A549 (cell line): ENCODE measurements at regions not wholly inside any gene's neighbourhood (a gene's known extent, or its start where the extent isn't known, plus 50 kb on each side); places are given as distances from the start of the nearest gene placed in this dataset.
A peak's percentile ranks its signal among the peaks of the same experiment; 100 is the strongest.

ENCODE experiments used
- ATAC-seq, 2 experiments: fragments of 200-7000 bp in 1 of 2; fragments of >200 bp in 1 of 2; cut with Nextera tagmentation in 1 of 2; cut with Tn5 transposase in 1 of 2; 3 replicates each; pipeline versions ENCODE4 v1.8.0 to v1.9.1; 2018 to 2020; ENCODE audit warnings: mild to moderate bottlenecking in 1 of 2, moderate library complexity in 1 of 2
- CTCF ChIA-PET: fragments of 300-600 bp; sonication (Branson Sonifier 250); formaldehyde crosslinking; extraction: SDS; loops from one replicate; lab custom pipeline; 2021; ENCODE audit warnings: antibody characterized with exemption, inconsistent platforms; lab: Yijun Ruan, JAX
- POLR2A ChIA-PET: fragments of 350-600 bp; formaldehyde crosslinking; extraction: SDS; loops from one replicate; lab custom pipeline; 2021; ENCODE audit warnings: antibody characterized with exemption, inconsistent platforms; lab: Yijun Ruan, JAX
- DNase-seq, 2 experiments: peaks; one replicate each; pipeline versions ENCODE4 v3.0.0 to v3.0.0-alpha.2; 2011 to 2016; ENCODE audit warnings: low read depth in 1 of 2, low spot score in 1 of 2
- FAIRE-seq: peaks from 2 replicates; lab custom pipeline; 2011; peaks lifted over from hg19 to GRCh38; lab: Jason Lieb, UNC
- H3K27ac ChIP-seq, 2 experiments: fragments of >200 bp; sonication (Bioruptor Twin); formaldehyde crosslinking; 3 replicates each; pipeline ENCODE4 v1.5.1; 2016 to 2017
- H3K4me1 ChIP-seq: fragments of >200 bp; sonication (Bioruptor Twin); formaldehyde crosslinking; 3 replicates; pipeline ENCODE4 v1.6.1; 2016
- H3K4me2 ChIP-seq: fragments of >200 bp; sonication (Bioruptor Twin); formaldehyde crosslinking; 3 replicates; pipeline ENCODE4 v1.6.1; 2016
- H3K4me3 ChIP-seq: fragments of >200 bp; sonication (Bioruptor Twin); formaldehyde crosslinking; 3 replicates; pipeline ENCODE4 v1.5.1; 2016
- H3K9me3 ChIP-seq: fragments of >200 bp; sonication (Bioruptor Twin); formaldehyde crosslinking; 3 replicates; pipeline ENCODE4 v1.6.1; 2016
- BCL3 ChIP-seq: fragments of >200 bp; sonication (Bioruptor Twin); formaldehyde crosslinking; IDR thresholded peaks from 3 replicates; pipeline ENCODE4 v1.6.1; 2016
- CBX8 ChIP-seq: fragments of 200-600 bp; sonication (generic); IDR thresholded peaks from 2 replicates; pipeline ENCODE4 v1.6.1; 2016
- CHD2 ChIP-seq: fragments of 150-350 bp; IDR thresholded peaks from 2 replicates; pipeline ENCODE4 v1.6.1; 2014; ENCODE audit warnings: low read length; ENCODE audit not compliant: partially characterized antibody
- CHD4 ChIP-seq: fragments of 200-600 bp; sonication (generic); IDR thresholded peaks from 2 replicates; pipeline ENCODE4 v1.6.1; 2016; ENCODE audit warnings: antibody characterized with exemption, mild to moderate bottlenecking, borderline replicate concordance
- CTCF ChIP-seq: fragments of >200 bp; sonication (Bioruptor Twin); formaldehyde crosslinking; IDR thresholded peaks from 3 replicates; pipeline ENCODE4 v1.5.1; 2016
- ESRRA ChIP-seq: fragments of 150-350 bp; IDR thresholded peaks from 2 replicates; pipeline ENCODE4 v1.6.1; 2014; ENCODE audit warnings: mild to moderate bottlenecking, low read length, borderline replicate concordance
- FOSL2 ChIP-seq, 2 experiments: fragments of 450-650 bp in 1 of 2; fragments of >200 bp in 1 of 2; sonication (Bioruptor Twin) in 1 of 2; formaldehyde crosslinking; IDR thresholded peaks; 2 replicates each; pipeline versions ENCODE4 v1.5.0 to v1.6.1; 2016 to 2020; ENCODE audit warnings: mild to moderate bottlenecking in 1 of 2, moderate library complexity in 1 of 2
- FOXS1 ChIP-seq: fragments of 250-450 bp; sonication (Bioruptor Pico); IDR thresholded peaks from 2 replicates; pipeline ENCODE4 v1.5.0; 2020; ENCODE audit warnings: mild to moderate bottlenecking, moderate library complexity
- HMGXB4 ChIP-seq: fragments of 250-450 bp; sonication (Bioruptor Pico); IDR thresholded peaks from 2 replicates; pipeline ENCODE4 v1.5.0; 2021; ENCODE audit warnings: mild to moderate bottlenecking, moderate library complexity, borderline replicate concordance
- HOXB13 ChIP-seq: fragments of 250-450 bp; sonication (Bioruptor Pico); IDR thresholded peaks from 2 replicates; pipeline ENCODE4 v1.5.0; 2020; ENCODE audit warnings: low read depth, mild to moderate bottlenecking, moderate library complexity
- KDM5A ChIP-seq: fragments of 200-600 bp; sonication (generic); IDR thresholded peaks from 2 replicates; pipeline ENCODE4 v1.6.1; 2016; ENCODE audit warnings: antibody characterized with exemption, mild to moderate bottlenecking
- MAFK ChIP-seq: fragments of 450-650 bp; IDR thresholded peaks from 2 replicates; pipeline ENCODE4 v1.6.1; 2014; ENCODE audit not compliant: partially characterized antibody
- MAX ChIP-seq: IDR thresholded peaks from 2 replicates; pipeline ENCODE4 v1.6.1; 2012
- MYC ChIP-seq: IDR thresholded peaks from 2 replicates; pipeline ENCODE4 v1.6.1; 2012; ENCODE audit warnings: mild to moderate bottlenecking, inconsistent platforms, low read length, improper control_type of control experiment, borderline replicate concordance
- NR3C1 ChIP-seq: fragments of >200 bp; sonication (Bioruptor Twin); formaldehyde crosslinking; IDR thresholded peaks from 3 replicates; pipeline ENCODE4 v1.6.1; 2017
- POLR2A ChIP-seq: IDR thresholded peaks from 2 replicates; pipeline ENCODE4 v1.6.1; 2012; ENCODE audit warnings: mild to moderate bottlenecking, low read length
- POLR2AphosphoS2 ChIP-seq: conservative IDR thresholded peaks from 2 replicates; pipeline ENCODE4 v1.6.1; 2012; ENCODE audit warnings: low read length, improper control_type of control experiment, inconsistent platforms
- RAD21 ChIP-seq, 2 experiments: fragments of >200 bp in 1 of 2; sonication (Bioruptor Twin) in 1 of 2; formaldehyde crosslinking in 1 of 2; IDR thresholded peaks in 1 of 2; conservative IDR thresholded peaks in 1 of 2; 2 replicates in 1 of 2; 3 replicates in 1 of 2; pipeline ENCODE4 v1.6.1; 2012 to 2018; ENCODE audit warnings: inconsistent platforms in 1 of 2
- RARB ChIP-seq: fragments of 250-450 bp; sonication (Bioruptor Pico); IDR thresholded peaks from 2 replicates; pipeline ENCODE4 v1.8.0; 2021; ENCODE audit warnings: mild to moderate bottlenecking, moderate library complexity
- RCOR1 ChIP-seq: fragments of 150-350 bp; IDR thresholded peaks from 2 replicates; pipeline ENCODE4 v1.6.1; 2014; ENCODE audit warnings: antibody characterized with exemption, low read length, low read depth
- SREBF2 ChIP-seq: fragments of 450-650 bp; IDR thresholded peaks from 2 replicates; pipeline ENCODE4 v1.6.1; 2014; ENCODE audit warnings: mild to moderate bottlenecking, moderate library complexity
- ZC3H11A ChIP-seq: fragments of 450-650 bp; IDR thresholded peaks from 2 replicates; pipeline ENCODE4 v1.6.1; 2014; ENCODE audit warnings: antibody characterized with exemption, mild to moderate bottlenecking
- ZFP36 ChIP-seq: fragments of 450-650 bp; IDR thresholded peaks from 2 replicates; pipeline ENCODE4 v1.6.1; 2014; ENCODE audit warnings: borderline replicate concordance; ENCODE audit not compliant: partially characterized antibody
- ZSCAN20 ChIP-seq: fragments of 250-450 bp; sonication (Bioruptor Pico); IDR thresholded peaks from 2 replicates; pipeline ENCODE4 v1.8.0; 2022; ENCODE audit warnings: mild to moderate bottlenecking, moderate library complexity
- WGBS: methylation state at CpG from one replicate; pipeline ENCODE4 v1.1.6; 2017; ENCODE audit errors: missing lambda C conversion rate; 5-methylcytosine and 5-hydroxymethylcytosine counted together
- TF ChIP-seq, protein P1 (sequence below): fragments of 450-650 bp; IDR thresholded peaks from 2 replicates; pipeline ENCODE4 v1.6.1; 2014; ENCODE audit warnings: antibody characterized with exemption
- TF ChIP-seq, protein P2 (sequence below): IDR thresholded peaks from 2 replicates; pipeline ENCODE4 v1.6.1; 2012

DNA sequence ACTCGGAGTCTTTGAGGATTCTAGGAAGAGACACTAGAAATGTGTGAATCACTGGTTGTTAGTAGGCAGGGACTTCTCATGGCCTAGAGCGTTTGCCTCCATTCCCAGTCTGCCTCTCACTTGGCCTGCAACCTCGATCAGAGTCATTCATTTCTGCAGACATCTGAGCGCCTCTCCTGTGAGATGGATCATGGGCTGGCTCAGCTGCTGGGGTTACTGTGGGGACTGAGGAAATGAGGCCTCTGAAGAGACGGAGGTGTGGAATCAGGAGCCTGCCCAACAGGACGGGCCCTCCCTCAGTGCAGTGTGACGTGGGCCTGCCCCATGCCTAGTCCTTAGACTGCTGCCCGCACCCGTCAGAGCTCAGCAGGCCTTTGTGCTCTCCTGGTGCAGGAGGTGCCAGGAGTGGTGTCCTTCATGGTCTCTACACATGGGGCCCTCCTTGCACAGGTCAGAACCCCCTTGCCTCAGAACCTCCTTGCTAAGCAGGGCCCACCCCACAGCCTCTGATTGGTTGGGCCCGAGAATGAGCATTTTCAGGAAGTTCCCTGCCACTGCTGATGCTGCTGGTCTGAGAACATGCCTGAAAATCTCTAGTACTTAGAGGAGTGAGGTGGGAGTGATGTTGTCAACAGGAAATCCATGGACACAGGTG is 99.4 kb downstream of the NPIPB11 start:
- peaks cover 10% of the 10 kb centered on the region; the same call in 1 of the 3 replicates for H3K4me1 ChIP-seq
- ATAC-seq (no peak), FAIRE-seq (no peak), DNase-seq (no peak)
- CTCF ChIA-PET = interaction anchor here (1.1 to 1.8 kb wide), 3 partner anchors 10 to 191 kb away, joined by 3 to 7 read pairs (median 5); no protein-coding TSS in a partner anchor
- no peak overlapping the region for H3K4me3 ChIP-seq
- H3K27ac ChIP-seq = peak overlapping the region in 1 of 2 experiments; percentile 56; a peak in 2 of 6 replicates
- H3K9me3 ChIP-seq = no peaks in the 10 kb centered on the region
- POLR2A ChIA-PET = no interaction called here
- no peak overlapping the region for H3K4me2 ChIP-seq
- TF ChIP-seq POLR2AphosphoS2 (no peak), CTCF (no peak), HOXB13 (CRISPR knock-in tag) (no peak), FOSL2 (IDR thresholded peaks at IDR 0.05) (no peak), FOSL2 (CRISPR knock-in tag; IDR thresholded peaks at IDR 0.05) (no peak), MAFK (no peak), FOXS1 (CRISPR knock-in tag) (no peak), HMGXB4 (CRISPR knock-in tag) (no peak), POLR2A (no peak), RARB (CRISPR knock-in tag) (no peak), RAD21 (conservative IDR thresholded peaks at IDR 0.05 in 1 of 2, IDR thresholded peaks at IDR 0.05 in 1 of 2) (no peak), ZC3H11A (no peak), ZFP36 (no peak), ZSCAN20 (CRISPR knock-in tag) (no peak), RCOR1 (no peak), SREBF2 (no peak), CHD2 (no peak), BCL3 (no peak), KDM5A (no peak)
- TF ChIP-seq, protein P1, sequence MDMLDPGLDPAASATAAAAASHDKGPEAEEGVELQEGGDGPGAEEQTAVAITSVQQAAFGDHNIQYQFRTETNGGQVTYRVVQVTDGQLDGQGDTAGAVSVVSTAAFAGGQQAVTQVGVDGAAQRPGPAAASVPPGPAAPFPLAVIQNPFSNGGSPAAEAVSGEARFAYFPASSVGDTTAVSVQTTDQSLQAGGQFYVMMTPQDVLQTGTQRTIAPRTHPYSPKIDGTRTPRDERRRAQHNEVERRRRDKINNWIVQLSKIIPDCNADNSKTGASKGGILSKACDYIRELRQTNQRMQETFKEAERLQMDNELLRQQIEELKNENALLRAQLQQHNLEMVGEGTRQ = no peak
- TF ChIP-seq, protein P2, sequence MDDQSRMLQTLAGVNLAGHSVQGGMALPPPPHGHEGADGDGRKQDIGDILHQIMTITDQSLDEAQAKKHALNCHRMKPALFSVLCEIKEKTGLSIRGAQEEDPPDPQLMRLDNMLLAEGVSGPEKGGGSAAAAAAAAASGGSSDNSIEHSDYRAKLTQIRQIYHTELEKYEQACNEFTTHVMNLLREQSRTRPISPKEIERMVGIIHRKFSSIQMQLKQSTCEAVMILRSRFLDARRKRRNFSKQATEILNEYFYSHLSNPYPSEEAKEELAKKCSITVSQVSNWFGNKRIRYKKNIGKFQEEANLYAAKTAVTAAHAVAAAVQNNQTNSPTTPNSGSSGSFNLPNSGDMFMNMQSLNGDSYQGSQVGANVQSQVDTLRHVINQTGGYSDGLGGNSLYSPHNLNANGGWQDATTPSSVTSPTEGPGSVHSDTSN = no peak
- WGBS = 82% methylated on average over 10 of the region's 10 CpGs

GRCh38 chr16:29306201-29306600 is 100.3 kb downstream of the NPIPB11 start:
- Histone ChIP-seq H3K9me3 (no peaks in the 10 kb centered on the region), H3K4me2 (no peak overlapping the region), H3K4me3 (no peak overlapping the region), H3K27ac (no peak overlapping the region), H3K4me1 (peaks cover 10% of the 10 kb centered on the region; the same call in 1 of the 3 replicates)
- ChIA-PET CTCF (no interaction called here), POLR2A (no interaction called here)
- FAIRE-seq (no peak), DNase-seq (no peak), ATAC-seq (no peak)
- 87% methylated on average over 14 of the region's 14 CpGs for WGBS
- TF ChIP-seq ZSCAN20 (CRISPR knock-in tag) (no peak), HMGXB4 (CRISPR knock-in tag) (no peak), ESRRA (no peak), CBX8 (no peak), BCL3 (no peak), NR3C1 (no peak), CHD4 (no peak), MAX (no peak), ZFP36 (no peak), MYC (no peak), CHD2 (no peak), FOSL2 (IDR thresholded peaks at IDR 0.05) (no peak), FOSL2 (CRISPR knock-in tag; IDR thresholded peaks at IDR 0.05) (no peak)
